HG03135 (cell line): ENCODE measurements at regions not wholly inside any gene's neighbourhood (a gene's known extent, or its start where the extent isn't known, plus 50 kb on each side); places are given as distances from the start of the nearest gene placed in this dataset.

ENCODE experiments used
- ATAC-seq: cut with Tn5 transposase; IDR thresholded peaks from one replicate; pipeline ENCODE4 v1.9.1; 2021; ENCODE audit warnings: mild to moderate bottlenecking, moderate library complexity; ENCODE audit not compliant: unreplicated experiment

- ATAC-seq = no peak
These were observed 334.5 kb upstream of the UMPS start for GRCh38 chr3:124395584-124396338.

- ATAC-seq = no peak
These were observed 333.8 kb upstream of the UMPS start for GRCh38 chr3:124396339-124396950.

- no peak for ATAC-seq
These were observed 333.2 kb upstream of the UMPS start for GRCh38 chr3:124397088-124397487.

GRCh38 chr3:124398594-124398993 lies 331.7 kb upstream of the UMPS start:
- no peak for ATAC-seq

DNA sequence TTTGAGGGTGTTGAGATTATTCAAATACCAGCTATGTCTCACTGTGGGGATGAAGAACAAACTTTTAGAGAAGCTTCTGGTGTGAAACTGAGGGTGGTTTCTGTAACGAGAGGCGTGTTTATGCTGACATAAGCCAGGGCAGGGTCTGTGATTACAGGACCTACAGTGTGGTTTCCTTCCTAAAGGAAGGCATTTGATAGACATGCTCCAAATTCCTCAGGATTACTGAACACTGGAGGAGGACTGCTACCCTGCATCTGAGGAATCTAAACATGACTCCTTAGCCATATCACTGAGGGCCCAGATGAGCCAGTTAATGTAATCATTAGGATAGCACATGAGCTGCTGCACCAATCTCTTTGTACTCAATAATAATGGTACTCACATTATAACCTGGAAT lies 328.4 kb upstream of the UMPS start:
- ATAC-seq = no peak

DNA sequence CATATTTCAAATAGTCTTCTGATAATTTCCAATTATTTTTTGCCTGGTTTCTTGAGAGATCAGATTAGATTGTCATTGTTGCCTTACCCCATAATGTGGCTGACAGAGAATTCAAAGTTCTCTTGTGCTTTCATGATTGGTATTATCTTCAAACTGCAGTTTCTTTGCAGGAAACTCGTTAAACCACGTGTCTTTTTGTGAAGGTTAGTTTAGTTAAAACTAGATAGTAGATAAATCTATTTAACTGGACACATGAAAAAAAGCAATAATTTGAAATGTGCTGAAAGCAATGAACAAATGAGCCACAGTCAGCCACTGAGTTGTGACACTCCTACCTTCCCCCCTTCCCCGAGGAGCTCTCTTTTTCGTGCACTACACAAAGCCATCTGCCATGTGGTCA lies 327.5 kb upstream of the UMPS start:
- no peak for ATAC-seq

GRCh38 chr3:124404621-124405020 lies 325.6 kb upstream of the UMPS start:
- ATAC-seq = no peak

DNA sequence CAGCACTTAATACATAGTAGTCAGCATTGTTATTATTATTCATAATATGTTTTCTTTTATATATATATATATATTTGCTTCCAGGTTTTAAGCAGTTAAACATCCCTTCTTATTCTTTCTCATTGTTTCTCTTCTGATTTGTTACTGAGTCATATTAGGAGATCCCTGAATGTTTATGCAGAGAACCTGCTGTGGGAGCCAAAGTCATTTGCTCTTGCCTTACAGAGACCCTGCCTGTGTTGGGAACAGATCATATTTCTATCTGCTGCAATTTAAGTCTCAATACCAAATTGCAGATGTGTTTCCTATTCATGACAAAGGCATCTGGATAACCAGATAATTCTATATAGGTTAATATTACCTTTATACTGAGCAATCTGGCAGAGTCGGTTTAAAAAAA lies 323.0 kb upstream of the UMPS start:
- ATAC-seq = no peak

DNA sequence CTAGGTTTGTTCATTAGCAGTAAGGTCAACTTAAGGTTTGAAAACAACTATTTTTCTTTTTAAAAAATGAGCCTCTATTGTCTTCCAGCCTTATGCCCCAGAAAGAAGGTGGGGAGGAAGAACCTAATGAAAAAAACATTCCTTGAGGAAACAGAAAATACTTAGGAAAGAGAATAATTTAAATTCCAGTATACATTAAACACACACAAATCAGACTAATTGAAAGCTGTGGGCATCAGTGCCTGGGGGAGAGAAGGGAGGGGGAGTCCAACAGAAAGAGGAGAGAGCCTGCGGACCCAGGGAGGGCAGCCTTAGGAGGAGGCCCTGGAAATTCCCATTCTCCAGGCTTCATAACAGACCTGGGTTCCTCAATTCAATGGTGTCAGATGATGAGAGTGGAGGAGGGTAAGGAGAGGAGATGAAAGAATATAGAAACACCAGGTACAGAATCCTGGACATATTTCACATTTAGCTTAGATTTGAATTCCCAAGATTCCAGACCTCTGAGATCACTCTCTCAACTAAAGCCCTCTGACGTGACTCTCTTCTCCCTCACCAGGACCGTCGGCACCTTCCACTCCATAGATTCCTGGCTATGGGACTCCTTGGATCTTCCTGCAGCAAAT lies 320.5 kb upstream of the UMPS start:
- no peak for ATAC-seq

DNA sequence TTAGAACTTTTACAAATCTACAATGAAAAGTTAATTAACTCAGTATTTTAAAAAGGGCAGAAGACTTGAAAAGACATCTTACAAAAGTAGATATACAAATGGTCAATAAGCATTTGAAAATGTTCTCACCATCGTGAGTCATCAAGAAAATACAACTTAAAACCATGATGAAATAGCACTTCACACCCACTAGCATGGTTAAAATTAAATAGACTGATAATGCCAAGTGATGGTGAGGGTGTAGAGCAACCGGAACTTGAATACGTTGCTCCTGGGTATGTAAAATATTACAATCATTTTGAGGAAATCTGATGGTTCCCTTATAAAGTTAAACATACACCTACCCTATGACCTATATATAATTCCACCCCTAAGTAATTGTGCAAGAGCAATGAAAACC lies 319.8 kb upstream of the UMPS start:
- no peak for ATAC-seq

DNA sequence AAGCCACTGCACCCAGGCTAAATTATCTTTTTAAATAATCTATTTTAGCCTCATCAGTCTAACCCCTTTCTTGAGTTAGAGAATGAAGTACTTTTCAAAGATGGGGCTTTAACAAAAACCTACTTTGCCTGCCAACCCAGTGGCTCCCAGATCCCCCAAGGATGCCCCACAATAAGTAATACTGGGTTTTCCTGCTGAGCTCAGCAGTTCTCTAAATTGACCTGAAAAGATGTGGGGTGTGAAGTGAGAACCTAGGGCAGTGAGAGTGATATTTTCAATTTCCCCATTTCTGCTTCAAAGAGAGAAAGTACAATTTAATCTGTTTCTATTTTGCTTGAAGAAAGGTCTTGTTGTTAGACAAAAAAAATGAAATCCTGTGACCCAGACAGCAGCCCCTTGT lies 318.5 kb upstream of the UMPS start:
- ATAC-seq = no peak

GRCh38 chr3:124412644-124413043 lies 317.6 kb upstream of the UMPS start:
- ATAC-seq = no peak

GRCh38 chr3:124413393-124413792 lies 316.9 kb upstream of the UMPS start:
- ATAC-seq = no peak

DNA sequence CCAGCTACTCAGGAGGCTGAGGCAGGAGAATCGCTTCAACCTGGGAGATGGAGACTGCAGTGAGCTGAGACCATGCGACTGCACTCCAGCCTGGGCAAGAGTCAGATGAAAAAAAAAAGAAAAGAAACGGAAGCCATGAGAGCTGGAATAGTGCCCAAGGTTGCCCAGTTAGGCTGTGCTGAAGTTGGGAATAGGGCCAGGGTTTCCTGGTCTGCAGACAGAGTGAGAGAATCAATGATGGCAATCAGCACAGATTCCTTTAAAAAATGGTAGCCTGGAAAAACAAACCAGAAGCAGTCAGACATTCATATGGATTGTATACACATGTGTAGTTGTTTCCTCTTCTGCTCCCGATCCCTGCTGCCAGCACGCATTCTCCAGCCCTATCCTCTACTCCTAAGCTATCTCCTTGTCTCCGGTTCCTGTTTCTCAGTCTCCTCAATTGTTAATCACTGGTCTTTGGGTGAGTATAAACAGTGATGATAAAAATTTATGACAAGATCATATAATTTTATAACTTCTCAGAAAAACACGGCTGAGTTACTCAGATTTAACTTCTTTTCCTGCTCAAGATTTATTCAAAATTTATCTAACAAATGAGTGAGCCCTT lies 316.2 kb upstream of the UMPS start:
- no peak for ATAC-seq

DNA sequence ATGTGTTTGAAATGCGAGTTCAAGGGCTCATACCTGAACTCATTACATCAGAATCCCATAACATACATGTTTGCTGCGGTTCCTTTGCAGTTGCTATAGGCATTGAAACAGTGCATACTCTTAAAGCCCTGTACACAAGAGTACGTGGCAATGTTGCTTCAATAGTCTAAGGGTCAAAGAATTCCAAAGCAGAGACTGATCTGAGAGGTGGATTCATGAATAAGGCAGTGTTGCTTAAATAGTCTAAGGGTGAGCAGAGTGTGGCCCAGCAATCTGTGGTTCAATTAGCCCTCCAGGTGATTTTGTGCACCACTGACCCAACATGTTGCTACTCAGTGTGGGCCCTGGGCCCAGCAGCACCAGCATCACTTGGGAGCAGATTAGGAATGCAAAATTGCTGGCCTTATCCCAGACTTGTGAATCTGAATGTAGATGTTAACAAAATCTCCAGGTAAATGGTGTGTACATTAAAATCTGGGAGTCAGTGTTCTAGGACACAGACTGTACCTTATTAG lies 314.7 kb upstream of the UMPS start:
- ATAC-seq = no peak

GRCh38 chr3:124419303-124419702 lies 310.9 kb upstream of the UMPS start:
- no peak for ATAC-seq

GRCh38 chr3:124420392-124420791 lies 309.9 kb upstream of the UMPS start:
- ATAC-seq = no peak

DNA sequence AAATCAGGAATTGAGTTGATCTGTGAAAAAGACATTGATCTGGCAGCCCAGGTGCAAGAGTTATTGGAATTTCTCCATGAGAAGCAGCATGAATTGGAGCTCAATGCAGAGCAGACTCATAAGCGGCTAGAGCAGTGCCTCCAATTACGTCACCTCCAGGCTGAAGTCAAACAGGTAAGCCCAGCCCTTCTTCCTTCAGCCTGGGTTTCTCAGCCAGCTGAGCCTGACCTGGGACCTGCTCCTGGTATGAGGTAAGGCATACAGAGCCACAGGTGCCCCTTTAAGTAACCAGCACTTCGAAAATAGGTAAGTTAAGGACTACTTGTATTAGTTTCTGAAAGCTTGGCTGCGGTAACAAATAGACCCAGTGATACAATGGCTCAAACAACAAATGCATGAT lies 307.4 kb upstream of the UMPS start:
- ATAC-seq = no peak

GRCh38 chr3:124424396-124424795 lies 305.9 kb upstream of the UMPS start:
- no peak for ATAC-seq

- ATAC-seq = no peak
These were observed 304.3 kb upstream of the UMPS start for GRCh38 chr3:124425972-124426371.

DNA sequence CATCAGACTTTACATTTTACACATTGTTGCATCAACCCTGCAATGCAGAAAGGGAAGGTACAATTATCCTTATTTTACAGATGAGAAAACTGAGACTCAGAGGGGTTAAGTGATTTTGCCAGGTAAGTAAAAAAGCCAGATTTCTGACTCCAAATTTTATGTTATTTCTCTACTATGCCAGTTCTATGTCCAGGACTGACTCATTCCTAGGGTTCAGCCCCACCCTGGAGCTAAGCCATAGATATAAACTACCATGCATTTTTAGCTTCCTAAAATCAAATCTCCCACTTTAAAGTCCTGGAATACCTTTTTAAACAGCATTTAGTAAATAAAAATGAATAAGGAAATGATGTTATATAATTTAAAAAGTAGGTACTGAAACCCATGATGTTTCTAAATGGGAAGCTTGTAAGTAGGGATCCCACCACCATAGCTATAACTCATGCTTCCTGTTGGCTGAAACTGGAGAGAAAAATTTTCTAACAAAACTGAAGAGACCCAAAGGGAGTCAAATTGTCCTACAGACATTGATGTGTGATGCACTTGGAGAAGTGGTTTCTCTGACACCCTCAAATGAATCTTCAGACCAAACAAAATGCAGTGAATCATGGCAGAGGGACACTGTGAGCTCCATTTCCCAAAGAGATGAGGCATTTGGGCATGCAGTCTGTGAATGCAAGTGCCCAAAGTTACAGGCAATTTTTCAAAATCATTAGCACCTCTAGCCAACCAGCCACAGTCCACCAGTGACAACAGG lies 301.7 kb upstream of the UMPS start:
- ATAC-seq = no peak
